ENCODE measurements at regions not wholly inside any gene's neighbourhood (a gene's known extent, or its start where the extent isn't known, plus 50 kb on each side); places are given as distances from the start of the nearest gene placed in this dataset.

DNA sequence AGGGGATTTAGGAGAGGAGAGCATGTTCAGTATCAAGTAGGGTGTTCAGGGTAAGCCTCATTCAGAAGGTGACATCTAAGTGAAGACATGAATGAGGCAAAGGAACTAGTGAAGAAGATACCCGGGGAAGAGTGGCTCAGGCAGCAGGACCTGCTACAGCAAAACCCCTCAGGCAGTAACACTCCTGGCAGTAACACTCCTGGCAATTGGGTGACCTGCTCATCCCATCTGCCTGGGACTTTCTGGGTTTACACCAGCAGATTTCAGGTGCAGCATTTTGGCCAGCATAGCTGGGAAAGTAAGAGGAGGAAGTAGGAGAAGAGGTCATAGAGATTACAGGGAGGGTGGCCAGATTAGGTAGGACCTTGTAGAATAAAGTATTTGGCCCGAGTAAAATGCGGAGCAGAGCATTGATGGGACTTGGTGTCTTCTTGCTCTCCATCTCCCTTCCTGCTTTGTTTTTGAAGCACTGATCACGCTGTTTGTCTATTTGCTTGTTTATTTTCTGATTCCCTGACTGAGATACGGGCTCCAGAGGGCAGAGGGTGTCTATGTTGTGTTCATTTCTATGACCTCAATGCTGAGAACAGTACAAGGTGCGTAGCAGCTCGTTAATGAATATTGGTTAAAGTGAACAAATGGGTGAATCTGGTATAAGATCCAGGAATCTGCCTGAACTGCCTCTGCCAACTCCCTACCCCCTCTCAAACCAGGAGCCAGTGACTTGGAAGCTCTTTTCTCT is 88.3 kb downstream of the IYD start:
- H3K9me3 ChIP-seq (ENCODE audit: control insufficient read depth in 1 of 2, insufficient read depth in 1 of 2, low read depth in 1 of 2, low read length in 2 of 2): no peaks in the 10 kb centered on the region
- H3K27me3 ChIP-seq (ENCODE audit: insufficient read depth, low read length): no peaks in the 10 kb centered on the region
- intact Hi-C loops (cut with micrococcal nuclease): no loop called here
- no peak for DNase-seq (ENCODE audit: low read depth, low spot score)
- no peak overlapping the region for H3K9ac ChIP-seq (ENCODE audit: low read length)
- H2AFZ ChIP-seq (ENCODE audit: low read depth, low read length, poor library complexity, severe bottlenecking): no peak overlapping the region
- no peaks in the 10 kb centered on the region for H3K9me2 ChIP-seq (ENCODE audit: insufficient read depth)
- no peak overlapping the region for H3K4me2 ChIP-seq (ENCODE audit: low read length)
- CTCF ChIA-PET: no interaction called here
- H3K36me3 ChIP-seq (ENCODE audit: control insufficient read depth in 1 of 2, insufficient read depth in 2 of 2, low read length in 2 of 2): no peaks in the 10 kb centered on the region
- no peak overlapping the region for H3K4me3 ChIP-seq (replicated peaks in 1 of 2; ENCODE audit: low read depth in 1 of 2, low read length in 2 of 2)
- RAD21 ChIA-PET (ENCODE audit: low non-redundant PET in 1 of 2, low total read pairs in 2 of 2, uncharacterized antibody in 2 of 2, unreplicated experiment in 2 of 2): no interaction called here
- peaks cover 0 to 4% of the 10 kb centered on the region in 2 experiments; a peak in 1 of 4 replicates for H3K4me1 ChIP-seq (ENCODE audit: control insufficient read depth in 1 of 2, insufficient read depth in 2 of 2, low read length in 2 of 2)
- H3K27ac ChIP-seq (ENCODE audit: low read depth, low read length): no peak overlapping the region
- POLR2A ChIA-PET: no interaction called here
- ATAC-seq: no peak
- no peaks in the 10 kb centered on the region for H4K20me1 ChIP-seq (ENCODE audit: insufficient read depth)
- no peak for TF ChIP-seq CEBPB (IDR thresholded peaks at IDR 0.05; ENCODE audit: low read depth)
- no peaks in the 10 kb centered on the region for H3K79me2 ChIP-seq (ENCODE audit: insufficient read depth, low read length)
- no TSS peak for BruUV-seq (replicated peaks)

DNA sequence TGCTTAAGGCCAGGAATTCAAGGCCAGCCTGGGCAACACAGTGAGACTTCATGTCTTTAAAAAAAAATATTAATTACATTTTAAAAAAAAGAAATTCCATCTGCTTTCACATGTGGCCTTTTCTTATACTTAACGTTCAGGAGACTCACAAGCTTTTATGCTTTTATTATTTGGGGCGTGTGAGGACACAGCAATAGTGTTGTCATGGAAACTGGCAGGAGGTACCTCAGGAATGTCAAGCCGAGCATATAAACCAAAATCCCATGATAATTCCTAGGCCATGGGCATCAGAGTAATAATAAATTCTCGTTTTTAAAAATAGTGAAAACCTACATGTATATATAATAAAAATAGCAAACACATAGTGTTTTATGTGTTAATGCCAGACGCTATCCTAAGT is 89.8 kb downstream of the IYD start:
- POLR2A ChIA-PET: no interaction called here
- Histone ChIP-seq H3K36me3 (ENCODE audit: control insufficient read depth in 1 of 2, insufficient read depth in 2 of 2, low read length in 2 of 2) (no peaks in the 10 kb centered on the region), H3K4me1 (ENCODE audit: control insufficient read depth in 1 of 2, insufficient read depth in 2 of 2, low read length in 2 of 2) (peaks cover 0 to 4% of the 10 kb centered on the region in 2 experiments; a peak in 1 of 4 replicates), H3K27ac (ENCODE audit: low read depth, low read length) (no peak overlapping the region), H3K27me3 (ENCODE audit: insufficient read depth, low read length) (no peaks in the 10 kb centered on the region), H4K20me1 (ENCODE audit: insufficient read depth) (no peaks in the 10 kb centered on the region), H3K79me2 (ENCODE audit: insufficient read depth, low read length) (no peaks in the 10 kb centered on the region), H3K9me2 (ENCODE audit: insufficient read depth) (no peaks in the 10 kb centered on the region), H3K4me2 (ENCODE audit: low read length) (no peak overlapping the region), H3K9me3 (ENCODE audit: control insufficient read depth in 1 of 2, insufficient read depth in 1 of 2, low read depth in 1 of 2, low read length in 2 of 2) (no peaks in the 10 kb centered on the region), H3K9ac (ENCODE audit: low read length) (no peak overlapping the region), H3K4me3 (replicated peaks in 1 of 2; ENCODE audit: low read depth in 1 of 2, low read length in 2 of 2) (no peak overlapping the region), H2AFZ (ENCODE audit: low read depth, low read length, poor library complexity, severe bottlenecking) (no peak overlapping the region)
- intact Hi-C loops (cut with micrococcal nuclease): no loop called here
- no TSS peak for BruUV-seq (replicated peaks)
- no peak for DNase-seq (ENCODE audit: low read depth, low spot score)
- RAD21 ChIA-PET (ENCODE audit: low non-redundant PET in 1 of 2, low total read pairs in 2 of 2, uncharacterized antibody in 2 of 2, unreplicated experiment in 2 of 2): no interaction called here
- no peak for ATAC-seq
- CTCF ChIA-PET: interaction anchor here (1.1 kb wide), 1 partner anchor 357 kb away, joined by 4 read pairs; no protein-coding TSS in a partner anchor
- TF ChIP-seq CBX3 (IDR thresholded peaks at IDR 0.05; ENCODE audit: low read depth) (no peak), ELF1 (IDR thresholded peaks at IDR 0.05; ENCODE audit: borderline replicate concordance, low read depth) (no peak), RAD21 (IDR thresholded peaks at IDR 0.05; ENCODE audit: low read depth) (no peak), ZNF274 (IDR thresholded peaks at IDR 0.05; ENCODE audit: low read depth, low read length) (no peak), JUND (IDR thresholded peaks at IDR 0.05) (no peak), EZH2phosphoT487 (IDR thresholded peaks at IDR 0.05; ENCODE audit: borderline replicate concordance) (no peak), SP1 (IDR thresholded peaks at IDR 0.05; ENCODE audit: low read depth) (no peak), YY1 (IDR thresholded peaks at IDR 0.05; ENCODE audit: extremely low read depth, insufficient replicate concordance, low read depth, low read length) (no peak), ZFX (IDR thresholded peaks at IDR 0.05) (no peak), POLR2AphosphoS5 (IDR thresholded peaks at IDR 0.05; ENCODE audit: low read depth, low read length) (no peak), EGR1 (IDR thresholded peaks at IDR 0.05; ENCODE audit: low read depth) (no peak), TCF7L2 (IDR thresholded peaks at IDR 0.05; ENCODE audit: borderline replicate concordance, extremely low read depth, insufficient read depth, insufficient read length) (no peak), FOSL1 (IDR thresholded peaks at IDR 0.05; ENCODE audit: low read depth) (no peak)
- TF ChIP-seq, protein P1, sequence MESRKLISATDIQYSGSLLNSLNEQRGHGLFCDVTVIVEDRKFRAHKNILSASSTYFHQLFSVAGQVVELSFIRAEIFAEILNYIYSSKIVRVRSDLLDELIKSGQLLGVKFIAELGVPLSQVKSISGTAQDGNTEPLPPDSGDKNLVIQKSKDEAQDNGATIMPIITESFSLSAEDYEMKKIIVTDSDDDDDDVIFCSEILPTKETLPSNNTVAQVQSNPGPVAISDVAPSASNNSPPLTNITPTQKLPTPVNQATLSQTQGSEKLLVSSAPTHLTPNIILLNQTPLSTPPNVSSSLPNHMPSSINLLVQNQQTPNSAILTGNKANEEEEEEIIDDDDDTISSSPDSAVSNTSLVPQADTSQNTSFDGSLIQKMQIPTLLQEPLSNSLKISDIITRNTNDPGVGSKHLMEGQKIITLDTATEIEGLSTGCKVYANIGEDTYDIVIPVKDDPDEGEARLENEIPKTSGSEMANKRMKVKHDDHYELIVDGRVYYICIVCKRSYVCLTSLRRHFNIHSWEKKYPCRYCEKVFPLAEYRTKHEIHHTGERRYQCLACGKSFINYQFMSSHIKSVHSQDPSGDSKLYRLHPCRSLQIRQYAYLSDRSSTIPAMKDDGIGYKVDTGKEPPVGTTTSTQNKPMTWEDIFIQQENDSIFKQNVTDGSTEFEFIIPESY (IDR thresholded peaks at IDR 0.05; ENCODE audit: extremely low read depth, insufficient replicate concordance, low read length): no peak
- TF ChIP-seq, protein P2, sequence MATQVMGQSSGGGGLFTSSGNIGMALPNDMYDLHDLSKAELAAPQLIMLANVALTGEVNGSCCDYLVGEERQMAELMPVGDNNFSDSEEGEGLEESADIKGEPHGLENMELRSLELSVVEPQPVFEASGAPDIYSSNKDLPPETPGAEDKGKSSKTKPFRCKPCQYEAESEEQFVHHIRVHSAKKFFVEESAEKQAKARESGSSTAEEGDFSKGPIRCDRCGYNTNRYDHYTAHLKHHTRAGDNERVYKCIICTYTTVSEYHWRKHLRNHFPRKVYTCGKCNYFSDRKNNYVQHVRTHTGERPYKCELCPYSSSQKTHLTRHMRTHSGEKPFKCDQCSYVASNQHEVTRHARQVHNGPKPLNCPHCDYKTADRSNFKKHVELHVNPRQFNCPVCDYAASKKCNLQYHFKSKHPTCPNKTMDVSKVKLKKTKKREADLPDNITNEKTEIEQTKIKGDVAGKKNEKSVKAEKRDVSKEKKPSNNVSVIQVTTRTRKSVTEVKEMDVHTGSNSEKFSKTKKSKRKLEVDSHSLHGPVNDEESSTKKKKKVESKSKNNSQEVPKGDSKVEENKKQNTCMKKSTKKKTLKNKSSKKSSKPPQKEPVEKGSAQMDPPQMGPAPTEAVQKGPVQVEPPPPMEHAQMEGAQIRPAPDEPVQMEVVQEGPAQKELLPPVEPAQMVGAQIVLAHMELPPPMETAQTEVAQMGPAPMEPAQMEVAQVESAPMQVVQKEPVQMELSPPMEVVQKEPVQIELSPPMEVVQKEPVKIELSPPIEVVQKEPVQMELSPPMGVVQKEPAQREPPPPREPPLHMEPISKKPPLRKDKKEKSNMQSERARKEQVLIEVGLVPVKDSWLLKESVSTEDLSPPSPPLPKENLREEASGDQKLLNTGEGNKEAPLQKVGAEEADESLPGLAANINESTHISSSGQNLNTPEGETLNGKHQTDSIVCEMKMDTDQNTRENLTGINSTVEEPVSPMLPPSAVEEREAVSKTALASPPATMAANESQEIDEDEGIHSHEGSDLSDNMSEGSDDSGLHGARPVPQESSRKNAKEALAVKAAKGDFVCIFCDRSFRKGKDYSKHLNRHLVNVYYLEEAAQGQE (IDR thresholded peaks at IDR 0.05; ENCODE audit: low read depth): no peak
